K562 (cell line): ENCODE measurements at regions not wholly inside any gene's neighbourhood (a gene's known extent, or its start where the extent isn't known, plus 50 kb on each side); places are given as distances from the start of the nearest gene placed in this dataset.
"Not testable (repeated sequence)": the region's sequence is repeated elsewhere in the genome, so short reads cannot be mapped to it uniquely, and the experiment has no call there.

Experiments used
- BACH1 ChIP-seq: fragments of 200-800 bp; sonication (Bioruptor generic); IDR thresholded peaks from 2 replicates; pipeline ENCODE4 v1.6.1; 2016; ENCODE audit warnings: missing genetic modification characterization, missing compliant biosample characterization
- CCAR2 ChIP-seq: fragments of 200-400 bp; formaldehyde crosslinking; IDR thresholded peaks from 2 replicates; pipeline ENCODE4 v1.6.1; 2017; ENCODE audit warnings: mild to moderate bottlenecking, low read depth, low read length
- GABPA ChIP-seq: fragments of 200-800 bp; sonication (Bioruptor generic); conservative IDR thresholded peaks from 2 replicates; pipeline ENCODE4 v1.6.1; 2016; ENCODE audit warnings: low read depth, missing genetic modification characterization, missing compliant biosample characterization

DNA sequence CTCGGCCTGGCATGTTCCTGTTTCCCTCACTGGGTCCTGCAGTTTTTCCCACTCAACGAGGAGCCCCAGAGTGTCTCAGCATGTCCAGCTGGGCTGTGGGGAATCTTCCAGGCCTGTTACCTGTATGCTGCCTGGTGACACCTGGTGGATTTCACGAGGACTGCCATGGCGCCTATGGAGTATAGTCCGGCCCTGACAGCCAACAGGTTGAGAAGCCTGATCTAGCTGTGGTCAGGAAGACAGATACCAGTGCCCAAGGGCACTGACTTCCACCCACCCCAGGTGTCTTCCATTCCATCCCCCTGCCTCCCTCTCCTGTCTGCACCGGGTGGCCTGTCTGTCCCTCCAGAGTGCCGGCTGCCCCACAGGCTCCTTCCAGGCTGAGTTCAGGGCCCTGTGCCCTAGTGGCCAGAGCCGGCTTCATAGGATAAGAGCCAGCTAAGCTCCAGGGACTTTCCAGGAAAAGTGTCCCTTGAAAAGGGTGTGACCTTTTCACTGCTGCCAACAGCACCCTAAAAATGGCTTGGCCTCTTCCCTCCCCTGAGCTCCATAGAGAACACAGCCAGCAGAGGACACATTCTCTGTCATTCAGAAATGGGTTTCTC is 129.4 kb upstream of the AKAP13 start:
- not testable (repeated sequence) for TF ChIP-seq CCAR2, GABPA, BACH1
